DOHH2 (cell line): ENCODE measurements at regions not wholly inside any gene's neighbourhood (a gene's known extent, or its start where the extent isn't known, plus 50 kb on each side); places are given as distances from the start of the nearest gene placed in this dataset.

ENCODE experiments used
- H3F3A ChIP-seq: fragments of 200-600 bp; sonication (generic), shearing (Covaris generic); 2 replicates; pipeline ENCODE4 v1.6.0; 2016; ENCODE audit warnings: antibody characterized with exemption, mild to moderate bottlenecking; ENCODE audit not compliant: control insufficient read depth, insufficient read depth
- H3K27ac ChIP-seq: fragments of 200-600 bp; sonication (generic); 2 replicates; pipeline ENCODE4 v1.5.1; 2014; ENCODE audit warnings: low read depth, mild to moderate bottlenecking, low read length, moderate library complexity
- H3K27me3 ChIP-seq: fragments of 200-600 bp; sonication (generic); 2 replicates; pipeline ENCODE4 v1.6.1; 2014; ENCODE audit warnings: mild to moderate bottlenecking, low read length, mixed read lengths; ENCODE audit not compliant: control insufficient read depth
- H3K36me3 ChIP-seq: fragments of 200-600 bp; sonication (generic); 2 replicates; pipeline ENCODE4 v1.6.1; 2014; ENCODE audit warnings: mild to moderate bottlenecking, low read length, moderate library complexity, mixed read lengths; ENCODE audit not compliant: control insufficient read depth
- H3K4me1 ChIP-seq: fragments of 200-600 bp; sonication (generic); 2 replicates; pipeline ENCODE4 v1.6.1; 2014; ENCODE audit warnings: mild to moderate bottlenecking, low read length, mixed read lengths; ENCODE audit not compliant: control insufficient read depth
- H3K4me2 ChIP-seq: fragments of 200-600 bp; sonication (generic); 2 replicates; pipeline ENCODE4 v1.6.0; 2014; ENCODE audit warnings: mild to moderate bottlenecking, low read length, moderate library complexity
- H3K4me3 ChIP-seq: fragments of 200-600 bp; sonication (generic); 2 replicates; pipeline ENCODE4 v1.5.1; 2014; ENCODE audit warnings: mild to moderate bottlenecking, low read length, mixed read lengths
- H3K79me2 ChIP-seq: fragments of 200-600 bp; sonication (generic); 2 replicates; pipeline ENCODE4 v1.6.1; 2014; ENCODE audit warnings: mild to moderate bottlenecking, low read length, mixed read lengths; ENCODE audit not compliant: control insufficient read depth
- H3K9me2 ChIP-seq: fragments of 200-600 bp; sonication (generic); replicated peaks from 2 replicates; pipeline ENCODE4 v1.6.1; 2014; ENCODE audit warnings: mild to moderate bottlenecking, low read length, mixed read lengths; ENCODE audit not compliant: control insufficient read depth
- H3K9me3 ChIP-seq: fragments of 200-600 bp; sonication (generic); 2 replicates; pipeline ENCODE4 v1.6.1; 2014; ENCODE audit warnings: antibody characterized with exemption, low read length, mixed read lengths; ENCODE audit not compliant: control insufficient read depth, insufficient read depth
- H4K20me1 ChIP-seq: fragments of 200-600 bp; sonication (generic); 2 replicates; pipeline ENCODE4 v1.6.0; 2014; ENCODE audit warnings: low read depth, mild to moderate bottlenecking, antibody characterized with exemption, low read length, moderate library complexity; ENCODE audit not compliant: control insufficient read depth, insufficient read depth
- EZH2phosphoT487 ChIP-seq: fragments of 200-600 bp; sonication (generic); IDR thresholded peaks from 2 replicates; pipeline ENCODE4 v1.6.1; 2017; ENCODE audit warnings: borderline replicate concordance, mild to moderate bottlenecking, antibody characterized with exemption, low read length, moderate library complexity, mixed read lengths
- TF ChIP-seq, protein P1 (sequence below): fragments of 200-600 bp; sonication (generic); IDR thresholded peaks from one replicate; pipeline ENCODE4 v1.5.1; 2014; ENCODE audit warnings: antibody characterized with exemption, mild to moderate bottlenecking, low read depth, low read length; ENCODE audit not compliant: poor library complexity, severe bottlenecking

DNA sequence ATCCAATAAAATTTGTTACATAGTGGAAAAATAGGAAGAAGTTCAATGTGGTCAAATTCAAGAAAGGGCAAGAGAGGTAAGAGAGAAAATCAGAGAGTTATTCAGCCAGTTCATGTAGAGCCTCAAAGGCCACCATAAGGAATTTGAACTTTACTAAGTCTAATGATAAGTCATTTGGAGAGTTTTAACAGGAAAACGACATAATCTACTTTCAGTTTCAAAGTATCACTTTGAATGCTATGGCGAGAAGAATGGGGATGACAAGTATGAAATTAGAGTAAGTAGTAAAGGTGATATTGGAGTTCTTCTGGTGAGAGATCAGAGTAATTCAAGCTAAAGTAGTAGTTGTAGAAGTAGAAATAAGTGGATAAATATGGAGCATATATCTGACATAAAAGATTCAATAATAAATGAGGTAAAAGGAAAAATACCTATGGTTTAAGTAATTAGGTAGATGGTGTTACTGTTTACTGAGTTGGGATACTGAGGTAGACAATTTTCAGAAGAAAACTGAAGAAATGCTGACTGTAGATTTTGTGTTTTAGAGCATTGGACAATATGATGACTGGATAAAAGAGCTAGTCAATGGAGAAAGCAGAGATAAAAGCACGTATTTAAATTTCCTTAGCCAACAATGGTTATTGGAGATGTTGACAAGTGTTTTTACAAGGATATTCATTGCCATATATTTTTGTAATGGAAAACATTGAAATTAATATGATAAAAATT, 331.7 kb upstream of the ADGRL3 start:
- TF ChIP-seq EZH2phosphoT487 = no peak
- TF ChIP-seq, protein P1, sequence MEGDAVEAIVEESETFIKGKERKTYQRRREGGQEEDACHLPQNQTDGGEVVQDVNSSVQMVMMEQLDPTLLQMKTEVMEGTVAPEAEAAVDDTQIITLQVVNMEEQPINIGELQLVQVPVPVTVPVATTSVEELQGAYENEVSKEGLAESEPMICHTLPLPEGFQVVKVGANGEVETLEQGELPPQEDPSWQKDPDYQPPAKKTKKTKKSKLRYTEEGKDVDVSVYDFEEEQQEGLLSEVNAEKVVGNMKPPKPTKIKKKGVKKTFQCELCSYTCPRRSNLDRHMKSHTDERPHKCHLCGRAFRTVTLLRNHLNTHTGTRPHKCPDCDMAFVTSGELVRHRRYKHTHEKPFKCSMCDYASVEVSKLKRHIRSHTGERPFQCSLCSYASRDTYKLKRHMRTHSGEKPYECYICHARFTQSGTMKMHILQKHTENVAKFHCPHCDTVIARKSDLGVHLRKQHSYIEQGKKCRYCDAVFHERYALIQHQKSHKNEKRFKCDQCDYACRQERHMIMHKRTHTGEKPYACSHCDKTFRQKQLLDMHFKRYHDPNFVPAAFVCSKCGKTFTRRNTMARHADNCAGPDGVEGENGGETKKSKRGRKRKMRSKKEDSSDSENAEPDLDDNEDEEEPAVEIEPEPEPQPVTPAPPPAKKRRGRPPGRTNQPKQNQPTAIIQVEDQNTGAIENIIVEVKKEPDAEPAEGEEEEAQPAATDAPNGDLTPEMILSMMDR = no peak

DNA sequence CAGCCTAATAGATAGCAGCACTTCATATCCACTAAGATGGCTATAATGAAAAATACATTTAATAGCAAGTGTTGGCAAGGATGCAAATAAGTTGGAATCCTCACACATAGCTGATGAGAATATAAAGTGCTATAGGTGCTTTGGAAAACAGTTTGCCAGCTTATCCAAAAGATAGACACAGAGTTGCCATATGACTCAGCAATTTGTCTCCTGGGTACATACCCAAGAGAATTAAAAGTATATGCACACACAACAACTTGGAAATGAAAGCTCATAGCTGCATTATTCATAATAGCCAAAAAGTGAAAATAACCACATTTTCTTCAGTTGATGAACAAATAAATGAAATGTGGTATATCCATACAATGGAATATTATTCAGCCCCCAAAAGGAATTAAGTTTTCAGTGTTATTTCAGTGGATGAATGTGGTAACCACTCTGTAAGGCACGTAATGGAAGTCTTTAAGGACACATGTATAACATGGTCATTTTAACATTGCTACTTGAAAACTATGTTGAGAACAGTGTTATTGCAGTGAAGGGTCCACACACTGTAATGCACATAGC, 320.9 kb upstream of the ADGRL3 start:
- Histone ChIP-seq H3K4me1 (no peaks in the 10 kb centered on the region), H3K36me3 (no peaks in the 10 kb centered on the region), H3K4me2 (no peak overlapping the region), H3K4me3 (no peak overlapping the region), H3F3A (no peaks in the 10 kb centered on the region), H3K9me2 (no peaks in the 10 kb centered on the region), H3K27me3 (no peaks in the 10 kb centered on the region), H3K79me2 (no peaks in the 10 kb centered on the region), H3K9me3 (no peaks in the 10 kb centered on the region), H4K20me1 (no peaks in the 10 kb centered on the region), H3K27ac (no peak overlapping the region)
- TF ChIP-seq, protein P1 = no peak

More for the DNA sequence above, 331.7 kb upstream of the ADGRL3 start:
- Histone ChIP-seq H3K4me3 (no peak overlapping the region), H3K27me3 (no peaks in the 10 kb centered on the region), H3K9me3 (no peaks in the 10 kb centered on the region), H3F3A (no peaks in the 10 kb centered on the region), H3K4me2 (no peak overlapping the region), H3K27ac (no peak overlapping the region), H4K20me1 (no peaks in the 10 kb centered on the region), H3K79me2 (no peaks in the 10 kb centered on the region), H3K36me3 (no peaks in the 10 kb centered on the region), H3K4me1 (no peaks in the 10 kb centered on the region), H3K9me2 (no peaks in the 10 kb centered on the region)

DNA sequence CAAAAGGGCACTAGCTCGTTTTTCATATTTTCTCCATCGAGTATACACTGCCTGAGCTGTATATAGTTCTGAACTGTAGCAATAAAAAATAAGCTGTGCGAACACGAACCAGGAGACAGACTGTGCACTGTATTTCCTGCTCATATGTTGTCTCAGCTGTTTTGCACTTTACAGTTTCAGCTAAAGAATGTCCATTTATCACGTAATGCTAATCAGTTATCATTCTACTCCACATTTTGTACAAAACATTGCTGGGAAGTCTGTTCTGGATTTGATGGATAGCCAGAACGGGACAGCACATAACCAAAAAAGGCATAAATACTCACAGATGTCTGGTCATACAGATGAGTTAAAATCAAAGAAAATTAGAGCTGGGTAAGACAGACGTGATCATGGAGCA, 315.5 kb upstream of the ADGRL3 start:
- Histone ChIP-seq H3F3A (no peaks in the 10 kb centered on the region), H3K36me3 (no peaks in the 10 kb centered on the region), H3K79me2 (no peaks in the 10 kb centered on the region), H3K4me1 (no peaks in the 10 kb centered on the region), H3K27me3 (no peaks in the 10 kb centered on the region), H3K27ac (no peak overlapping the region), H3K4me2 (no peak overlapping the region), H3K4me3 (no peak overlapping the region), H3K9me3 (no peaks in the 10 kb centered on the region), H4K20me1 (no peaks in the 10 kb centered on the region), H3K9me2 (no peaks in the 10 kb centered on the region)
- no peak for TF ChIP-seq EZH2phosphoT487
- TF ChIP-seq, protein P1 = no peak
